GM23248 (cell line): ENCODE measurements at regions not wholly inside any gene's neighbourhood (a gene's known extent, or its start where the extent isn't known, plus 50 kb on each side); places are given as distances from the start of the nearest gene placed in this dataset.

ENCODE experiments used
- EZH2 ChIP-seq: fragments of 200-600 bp; sonication (generic); IDR thresholded peaks from 2 replicates; pipeline ENCODE4 v1.6.1; 2018; ENCODE audit warnings: antibody characterized with exemption, mild to moderate bottlenecking; ENCODE audit not compliant: insufficient read depth, poor library complexity, severe bottlenecking
- EZH2phosphoT487 ChIP-seq: fragments of 200-600 bp; sonication (generic); IDR thresholded peaks from 2 replicates; pipeline ENCODE4 v1.6.1; 2018; ENCODE audit warnings: antibody characterized with exemption, moderate library complexity, mild to moderate bottlenecking, low read depth; ENCODE audit not compliant: insufficient read depth

GRCh38 chr19:31503211-31503610 is 154.0 kb upstream of the TSHZ3 start:
- TF ChIP-seq EZH2 (no peak), EZH2phosphoT487 (no peak)
